ENCODE measurements at regions not wholly inside any gene's neighbourhood (a gene's known extent, or its start where the extent isn't known, plus 50 kb on each side); places are given as distances from the start of the nearest gene placed in this dataset.

DNA sequence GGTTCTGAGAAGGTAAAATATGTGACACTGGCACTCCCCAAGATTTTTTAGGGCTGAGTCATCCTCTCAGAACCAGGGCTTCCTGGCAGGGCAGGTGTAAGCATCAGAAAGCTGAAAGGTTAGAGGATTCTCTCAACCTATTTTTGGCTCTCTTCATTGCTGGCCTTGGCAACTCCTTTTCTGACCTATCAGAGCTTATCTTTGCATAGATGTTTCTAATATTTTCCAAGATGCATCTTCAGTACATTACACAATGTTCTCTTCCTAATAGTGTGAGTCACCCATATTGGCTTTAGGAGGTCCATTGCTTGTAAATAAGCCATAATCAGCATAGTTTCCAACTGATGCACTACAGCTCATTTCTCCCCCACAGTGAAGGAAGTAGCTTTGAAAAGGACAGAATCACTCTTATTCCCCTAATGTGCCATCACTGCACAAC is 2008.4 kb upstream of the PIK3C3 start:
- TF ChIP-seq, protein P1, sequence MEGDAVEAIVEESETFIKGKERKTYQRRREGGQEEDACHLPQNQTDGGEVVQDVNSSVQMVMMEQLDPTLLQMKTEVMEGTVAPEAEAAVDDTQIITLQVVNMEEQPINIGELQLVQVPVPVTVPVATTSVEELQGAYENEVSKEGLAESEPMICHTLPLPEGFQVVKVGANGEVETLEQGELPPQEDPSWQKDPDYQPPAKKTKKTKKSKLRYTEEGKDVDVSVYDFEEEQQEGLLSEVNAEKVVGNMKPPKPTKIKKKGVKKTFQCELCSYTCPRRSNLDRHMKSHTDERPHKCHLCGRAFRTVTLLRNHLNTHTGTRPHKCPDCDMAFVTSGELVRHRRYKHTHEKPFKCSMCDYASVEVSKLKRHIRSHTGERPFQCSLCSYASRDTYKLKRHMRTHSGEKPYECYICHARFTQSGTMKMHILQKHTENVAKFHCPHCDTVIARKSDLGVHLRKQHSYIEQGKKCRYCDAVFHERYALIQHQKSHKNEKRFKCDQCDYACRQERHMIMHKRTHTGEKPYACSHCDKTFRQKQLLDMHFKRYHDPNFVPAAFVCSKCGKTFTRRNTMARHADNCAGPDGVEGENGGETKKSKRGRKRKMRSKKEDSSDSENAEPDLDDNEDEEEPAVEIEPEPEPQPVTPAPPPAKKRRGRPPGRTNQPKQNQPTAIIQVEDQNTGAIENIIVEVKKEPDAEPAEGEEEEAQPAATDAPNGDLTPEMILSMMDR (IDR thresholded peaks at IDR 0.05) = no peak
- no peak for ATAC-seq (ENCODE audit: insufficient number of reproducible peaks, low FRiP score, low read depth)
- no peak for DNase-seq (ENCODE audit: low spot score)
- H3K36me3 ChIP-seq = no peaks in the 10 kb centered on the region
- H3K27ac ChIP-seq = no peak overlapping the region
- H3K4me1 ChIP-seq (ENCODE audit: control insufficient read depth in 1 of 2, low read depth in 2 of 2) = no peaks in the 10 kb centered on the region
- H3K4me3 ChIP-seq = no peak overlapping the region
- no peaks in the 10 kb centered on the region for H3K9me3 ChIP-seq
- no peaks in the 10 kb centered on the region for H3K27me3 ChIP-seq (replicated peaks; ENCODE audit: insufficient read depth)

GRCh38 chr18:39945076-39945475 is 2010.0 kb upstream of the PIK3C3 start:
- no peak overlapping the region for H3K4me3 ChIP-seq
- H3K9me3 ChIP-seq = no peaks in the 10 kb centered on the region
- H3K36me3 ChIP-seq = no peaks in the 10 kb centered on the region
- ATAC-seq (ENCODE audit: insufficient number of reproducible peaks, low FRiP score, low read depth) (no peak), DNase-seq (ENCODE audit: low spot score) (no peak)
- no peaks in the 10 kb centered on the region for H3K4me1 ChIP-seq (ENCODE audit: control insufficient read depth in 1 of 2, low read depth in 2 of 2)
- H3K27me3 ChIP-seq (replicated peaks; ENCODE audit: insufficient read depth) = no peaks in the 10 kb centered on the region
- no peak overlapping the region for H3K27ac ChIP-seq
- TF ChIP-seq, protein P1 (IDR thresholded peaks at IDR 0.05) = no peak

GRCh38 chr18:39942702-39943101 is 2012.3 kb upstream of the PIK3C3 start:
- TF ChIP-seq, protein P1 (IDR thresholded peaks at IDR 0.05) = no peak
- Histone ChIP-seq H3K27me3 (replicated peaks; ENCODE audit: insufficient read depth) (no peaks in the 10 kb centered on the region), H3K4me1 (ENCODE audit: control insufficient read depth in 1 of 2, low read depth in 2 of 2) (no peaks in the 10 kb centered on the region), H3K9me3 (no peaks in the 10 kb centered on the region), H3K27ac (no peak overlapping the region), H3K4me3 (no peak overlapping the region), H3K36me3 (no peaks in the 10 kb centered on the region)
- DNase-seq (ENCODE audit: low spot score) (no peak), ATAC-seq (ENCODE audit: insufficient number of reproducible peaks, low FRiP score, low read depth) (no peak)

DNA sequence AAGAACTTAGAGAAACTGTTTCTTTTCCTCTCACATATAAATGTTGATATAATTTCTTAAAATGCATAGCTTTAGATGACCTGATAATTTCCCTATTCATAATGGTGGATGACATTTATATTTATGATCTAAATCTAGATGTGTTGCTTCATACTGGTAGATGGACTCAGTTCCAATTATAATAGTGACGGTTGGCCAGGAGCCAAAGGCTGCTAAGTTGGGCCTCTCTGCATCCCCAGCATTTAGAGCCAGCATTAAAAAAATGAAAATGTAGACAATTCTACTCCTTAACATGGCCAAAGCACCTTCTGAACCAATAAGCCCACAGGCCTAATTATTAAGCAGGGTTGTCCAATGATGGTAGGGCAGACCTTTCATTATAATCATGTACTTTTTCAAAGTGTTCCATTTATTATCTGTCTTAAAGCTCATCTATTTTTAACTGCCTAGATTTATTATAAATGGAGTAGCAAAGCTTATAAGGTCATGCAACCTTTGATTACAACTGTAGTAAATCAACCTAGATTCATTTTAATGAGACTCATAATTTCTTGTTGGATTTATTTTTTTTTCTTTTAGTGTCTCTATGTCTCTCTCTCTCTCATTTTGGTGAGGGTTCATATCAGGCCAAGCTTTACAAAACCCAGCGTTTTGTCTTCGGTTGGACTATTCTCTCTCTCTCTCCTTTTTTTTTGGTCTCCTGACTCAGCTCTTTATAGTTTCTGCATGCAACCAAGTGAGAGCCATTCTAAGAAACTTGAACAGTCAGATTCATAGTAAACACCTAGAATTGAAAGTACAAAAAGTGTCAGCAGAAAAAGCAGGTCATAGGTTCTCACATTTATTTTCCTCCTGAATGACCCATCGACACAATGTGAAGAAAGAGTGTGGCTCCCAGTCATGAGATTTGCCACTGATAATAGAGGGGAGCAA is 2016.1 kb upstream of the PIK3C3 start:
- Histone ChIP-seq H3K36me3 (no peaks in the 10 kb centered on the region), H3K4me1 (ENCODE audit: control insufficient read depth in 1 of 2, low read depth in 2 of 2) (no peaks in the 10 kb centered on the region), H3K4me3 (no peak overlapping the region), H3K27ac (no peak overlapping the region), H3K27me3 (replicated peaks; ENCODE audit: insufficient read depth) (no peaks in the 10 kb centered on the region), H3K9me3 (no peaks in the 10 kb centered on the region)
- ATAC-seq (ENCODE audit: insufficient number of reproducible peaks, low FRiP score, low read depth) = no peak
- TF ChIP-seq, protein P1 (IDR thresholded peaks at IDR 0.05) = no peak
- DNase-seq (ENCODE audit: low spot score) = no peak

DNA sequence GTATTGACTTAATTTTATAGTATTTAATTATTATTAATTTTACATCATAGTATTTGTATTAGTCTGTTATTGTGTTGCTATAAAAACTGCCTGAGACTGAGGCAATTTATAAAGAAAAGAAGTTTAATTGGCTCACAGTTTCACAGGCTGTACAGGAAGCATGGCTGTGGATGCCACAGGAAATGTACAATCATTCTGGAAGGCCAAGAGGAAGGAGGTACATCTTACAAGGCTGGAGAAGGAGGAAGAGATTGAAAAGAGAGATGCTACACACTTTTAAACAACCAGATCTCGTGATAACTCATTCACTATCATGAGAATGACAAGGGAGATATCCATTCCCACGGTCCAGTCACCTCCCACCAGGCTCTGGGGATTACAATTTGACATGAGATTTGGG is 2019.4 kb upstream of the PIK3C3 start:
- TF ChIP-seq, protein P1 (IDR thresholded peaks at IDR 0.05) = no peak
- Histone ChIP-seq H3K9me3 (no peaks in the 10 kb centered on the region), H3K27me3 (replicated peaks; ENCODE audit: insufficient read depth) (no peaks in the 10 kb centered on the region), H3K27ac (no peak overlapping the region), H3K4me1 (ENCODE audit: control insufficient read depth in 1 of 2, low read depth in 2 of 2) (no peaks in the 10 kb centered on the region), H3K4me3 (no peak overlapping the region), H3K36me3 (no peaks in the 10 kb centered on the region)
- ATAC-seq (ENCODE audit: insufficient number of reproducible peaks, low FRiP score, low read depth) (no peak), DNase-seq (ENCODE audit: low spot score) (no peak)
